IMR-90 (cell line): ENCODE measurements at regions not wholly inside any gene's neighbourhood (a gene's known extent, or its start where the extent isn't known, plus 50 kb on each side); places are given as distances from the start of the nearest gene placed in this dataset.

Source experiments
- ATAC-seq: fragments of 200-7000 bp; cut with Tn5 transposase; 2 replicates; pipeline ENCODE4 v1.9.1; 2020; ENCODE audit warnings: low read depth, mild to moderate bottlenecking, moderate library complexity
- BruUV-seq: library from RNA; stranded (reverse); fragments of 400-500 nt; replicated peaks from 2 replicates; lab custom pipeline; 2021; lab: Mats Ljungman, UMichigan
- CTCF ChIA-PET: fragments of 300-600 bp; formaldehyde crosslinking; extraction: SDS; loops from one replicate; lab custom pipeline; 2021; ENCODE audit warnings: antibody characterized with exemption; lab: Yijun Ruan, JAX
- POLR2A ChIA-PET: fragments of 300-600 bp; sonication (Branson Sonifier 250); formaldehyde crosslinking; loops from one replicate; lab custom pipeline; 2022; ENCODE audit warnings: antibody characterized with exemption; ENCODE audit not compliant: unreplicated experiment; lab: Charles Lee
- DNase-seq: peaks from one replicate; pipeline ENCODE4 v3.0.0; 2013
- H2AFZ ChIP-seq: replicated peaks from 2 replicates; pipeline ENCODE3; 2013; ENCODE audit warnings: low read length, mild to moderate bottlenecking; ENCODE audit not compliant: poor library complexity
- H2AK5ac ChIP-seq: 2 replicates; pipeline ENCODE4 v1.6.1; 2013; ENCODE audit warnings: low read depth, low read length, inconsistent platforms
- H2AK9ac ChIP-seq: replicated peaks from 2 replicates; pipeline ENCODE3; 2013; ENCODE audit warnings: mild to moderate bottlenecking, low read depth, low read length, moderate library complexity; ENCODE audit not compliant: poor library complexity
- H2BK120ac ChIP-seq: 2 replicates; pipeline ENCODE4 v1.6.1; 2013; ENCODE audit warnings: low read depth, low read length, inconsistent platforms
- H2BK15ac ChIP-seq: 3 replicates; pipeline ENCODE4 v1.6.1; 2013; ENCODE audit warnings: low read depth, low read length, inconsistent platforms
- H2BK20ac ChIP-seq: 2 replicates; pipeline ENCODE4 v1.6.1; 2013; ENCODE audit warnings: low read depth, mild to moderate bottlenecking, inconsistent platforms, low read length, moderate library complexity
- H2BK5ac ChIP-seq: 2 replicates; pipeline ENCODE4 v1.6.1; 2013; ENCODE audit warnings: mild to moderate bottlenecking, low read depth, low read length, inconsistent platforms; ENCODE audit not compliant: poor library complexity, severe bottlenecking
- H3K14ac ChIP-seq: replicated peaks from 2 replicates; pipeline ENCODE4 v1.6.1; 2013; ENCODE audit warnings: low read depth, low read length, inconsistent platforms
- H3K18ac ChIP-seq: 2 replicates; pipeline ENCODE4 v1.6.1; 2013; ENCODE audit warnings: low read depth, low read length, control low read depth
- H3K23ac ChIP-seq: 2 replicates; pipeline ENCODE4 v1.6.1; 2013; ENCODE audit warnings: low read depth, low read length, inconsistent platforms
- H3K27ac ChIP-seq: 2 replicates; pipeline ENCODE4 v1.5.1; 2013; ENCODE audit warnings: mild to moderate bottlenecking, control low read depth, low read length; ENCODE audit not compliant: insufficient read depth
- H3K27me3 ChIP-seq: 2 replicates; pipeline ENCODE4 v1.6.1; 2013; ENCODE audit warnings: low read length; ENCODE audit not compliant: control insufficient read depth, insufficient read depth
- H3K36me3 ChIP-seq: 2 replicates; pipeline ENCODE4 v1.6.1; 2013; ENCODE audit warnings: low read length, mixed read lengths; ENCODE audit not compliant: control insufficient read depth, insufficient read depth
- H3K4ac ChIP-seq: 2 replicates; pipeline ENCODE4 v1.6.1; 2013; ENCODE audit warnings: low read depth, low read length, inconsistent platforms
- H3K4me1 ChIP-seq: 2 replicates; pipeline ENCODE4 v1.6.1; 2013; ENCODE audit warnings: low read length, mixed read lengths; ENCODE audit not compliant: control insufficient read depth, insufficient read depth
- H3K4me2 ChIP-seq: 2 replicates; pipeline ENCODE4 v1.6.1; 2013; ENCODE audit warnings: low read depth, mild to moderate bottlenecking, control low read depth, low read length, moderate library complexity
- H3K4me3 ChIP-seq: 2 replicates; pipeline ENCODE4 v1.5.1; 2013; ENCODE audit warnings: low read depth, mild to moderate bottlenecking, control low read depth, low read length, moderate library complexity; ENCODE audit not compliant: insufficient read depth
- H3K56ac ChIP-seq: 2 replicates; pipeline ENCODE4 v1.6.1; 2013; ENCODE audit warnings: low read length, inconsistent platforms; ENCODE audit not compliant: insufficient read depth; ENCODE audit errors: extremely low read depth
- H3K79me1 ChIP-seq, 2 experiments: 2 replicates each; pipeline ENCODE4 v1.6.1; 2013; ENCODE audit warnings: low read length in 2 of 2, inconsistent platforms in 1 of 2, low read depth in 1 of 2
- H3K9ac ChIP-seq: 2 replicates; pipeline ENCODE4 v1.6.1; 2013; ENCODE audit warnings: low read depth, low read length, control low read depth
- H3K9me1 ChIP-seq: 2 replicates; pipeline ENCODE4 v1.6.1; 2013; ENCODE audit warnings: low read length, inconsistent platforms; ENCODE audit not compliant: insufficient read depth
- H3K9me3 ChIP-seq: 2 replicates; pipeline ENCODE4 v1.6.1; 2013; ENCODE audit warnings: low read length; ENCODE audit not compliant: control insufficient read depth, insufficient read depth
- H4K20me1 ChIP-seq: 2 replicates; pipeline ENCODE4 v1.6.1; 2013; ENCODE audit warnings: low read length, inconsistent platforms; ENCODE audit not compliant: insufficient read depth
- H4K5ac ChIP-seq: 2 replicates; pipeline ENCODE4 v1.6.1; 2013; ENCODE audit warnings: mild to moderate bottlenecking, low read depth, low read length, control low read depth
- H4K8ac ChIP-seq, 2 experiments: 2 replicates each; pipeline ENCODE4 v1.6.1; 2013; ENCODE audit warnings: low read depth in 2 of 2, low read length in 2 of 2, control low read depth in 1 of 2, inconsistent platforms in 1 of 2
- H4K91ac ChIP-seq: 2 replicates; pipeline ENCODE4 v1.6.1; 2013; ENCODE audit warnings: low read depth, low read length, inconsistent platforms; ENCODE audit not compliant: insufficient read depth
- BHLHE40 ChIP-seq: fragments of 150-350 bp; IDR thresholded peaks from 2 replicates; pipeline ENCODE4 v1.6.1; 2016; ENCODE audit warnings: mild to moderate bottlenecking, low read depth, low read length
- CHD1 ChIP-seq: IDR thresholded peaks from 2 replicates; pipeline ENCODE4 v1.6.1; 2012; ENCODE audit warnings: low read depth, low read length, improper control_type of control experiment
- MAZ ChIP-seq: IDR thresholded peaks from 2 replicates; pipeline ENCODE4 v1.6.1; 2012; ENCODE audit warnings: low read depth, mild to moderate bottlenecking, low read length, improper control_type of control experiment, moderate library complexity, borderline replicate concordance
- SMC3 ChIP-seq: fragments of 150-350 bp; IDR thresholded peaks from 2 replicates; pipeline ENCODE4 v1.6.1; 2016; ENCODE audit warnings: low read depth, mild to moderate bottlenecking, antibody characterized with exemption, low read length, moderate library complexity
- WGBS, 2 experiments: methylation state at CpG; one replicate each; pipeline versions ENCODE4 v1.1.5 to v1.1.7; 2013; ENCODE audit warnings: missing lambda C conversion rate in 2 of 2; ENCODE audit not compliant: insufficient read length in 1 of 2; ENCODE audit errors: extremely low coverage in 2 of 2; 5-methylcytosine and 5-hydroxymethylcytosine counted together
- dilution Hi-C: fragments of 300-500 bp; cut with HindIII; formaldehyde crosslinking; loops from one replicate; pipeline ENCODE4 v1.14.3; 2018; ENCODE audit warnings: low sequenced_read_pairs; ENCODE audit not compliant: unreplicated experiment
- in situ Hi-C: fragments of 300-500 bp; cut with MboI; formaldehyde crosslinking; loops from 3 replicates; pipeline ENCODE4 v1.14.3; 2019; ENCODE audit warnings: low sequenced_read_pairs, inconsistent platforms, mixed read lengths
- intact Hi-C: fragments of 100-400 bp; cut with micrococcal nuclease; formaldehyde crosslinking; loops from 2 replicates; pipeline ENCODE4 v1.10.0; 2022

DNA sequence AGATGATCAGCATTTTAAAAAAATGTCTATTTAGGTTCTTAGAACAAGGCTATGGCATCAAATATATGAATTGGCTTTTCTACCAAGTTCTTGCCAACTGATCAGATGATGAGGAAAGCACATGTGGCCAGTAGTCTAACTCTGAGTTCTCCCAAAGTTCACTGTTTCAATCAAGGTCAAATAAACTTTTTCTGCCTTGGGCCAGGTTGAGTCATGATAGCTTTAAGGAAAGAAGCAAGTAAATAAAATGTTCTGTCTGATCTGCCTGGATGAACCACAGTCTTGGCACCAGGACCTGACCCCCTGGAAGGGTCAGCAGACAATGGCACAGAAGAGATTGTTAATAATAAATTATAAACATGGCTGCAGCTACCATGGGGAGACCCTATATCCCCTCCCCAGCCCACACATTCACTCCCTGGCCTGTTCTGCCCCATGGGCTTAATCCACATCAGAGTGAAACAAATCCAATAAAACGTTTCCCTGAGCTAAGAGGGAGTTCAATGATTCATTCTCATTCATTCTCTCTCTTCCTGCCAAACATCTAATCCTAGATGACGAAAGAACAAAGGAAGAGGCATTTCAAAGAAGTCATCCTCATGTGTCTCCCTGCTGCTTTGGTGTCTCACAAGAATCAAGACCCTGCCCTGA lies 661.6 kb downstream of the DHX35 start:
- no peak overlapping the region for H4K5ac ChIP-seq
- dilution Hi-C loops: no loop called here

More for the DNA sequence above, 661.6 kb downstream of the DHX35 start:
- no peaks in the 10 kb centered on the region for H3K9me1 ChIP-seq
- H3K4me2 ChIP-seq: no peak overlapping the region
- H2BK20ac ChIP-seq: no peak overlapping the region
- no peak for TF ChIP-seq BHLHE40
- no peak for TF ChIP-seq MAZ
- no peak for TF ChIP-seq CHD1
- TF ChIP-seq SMC3: no peak
- no peak overlapping the region for H3K4ac ChIP-seq
- no peaks in the 10 kb centered on the region for H4K20me1 ChIP-seq
- no peaks in the 10 kb centered on the region for H3K36me3 ChIP-seq
- BruUV-seq: no TSS peak
- H3K79me1 ChIP-seq: no peaks in the 10 kb centered on the region
- no peaks in the 10 kb centered on the region; the same call in 1 of the 2 replicates for H3K9me3 ChIP-seq
- H3K4me3 ChIP-seq: no peak overlapping the region
- no peak overlapping the region for H2AK5ac ChIP-seq
- H3K23ac ChIP-seq: no peak overlapping the region
- H3K27me3 ChIP-seq: no peaks in the 10 kb centered on the region
- no peak overlapping the region for H4K8ac ChIP-seq
- H3K27ac ChIP-seq: no peak overlapping the region
- WGBS, 2 experiments: no CpG with 5 or more reads among the region's 2 CpGs
- H3K4me1 ChIP-seq: no peaks in the 10 kb centered on the region
- no peak overlapping the region for H4K91ac ChIP-seq
- ATAC-seq: no peak
- CTCF ChIA-PET: no interaction called here
- H3K14ac ChIP-seq: no peak overlapping the region
- H2BK15ac ChIP-seq: no peak overlapping the region
- POLR2A ChIA-PET: no interaction called here
- H2BK5ac ChIP-seq: no peak overlapping the region
- intact Hi-C loops: no loop called here
- no peak overlapping the region for H3K18ac ChIP-seq
- no peak overlapping the region for H3K9ac ChIP-seq
- no peak for DNase-seq
- no peak overlapping the region for H2AFZ ChIP-seq
- in situ Hi-C loops: no loop called here
- H2AK9ac ChIP-seq: no peak overlapping the region
- no peak overlapping the region for H2BK120ac ChIP-seq
- no peak overlapping the region for H3K56ac ChIP-seq
